Neuronal stem cell (in vitro differentiated cells): ENCODE measurements at regions not wholly inside any gene's neighbourhood (a gene's known extent, or its start where the extent isn't known, plus 50 kb on each side); places are given as distances from the start of the nearest gene placed in this dataset.

ENCODE experiments used
- DNase-seq: peaks from one replicate; pipeline ENCODE4 v3.0.0-alpha.2; 2013; ENCODE audit warnings: low spot score
- H2AFZ ChIP-seq: one replicate; pipeline ENCODE4 v1.6.1; 2013; ENCODE audit warnings: mild to moderate bottlenecking, low read length, inconsistent platforms
- H2AK5ac ChIP-seq: 2 replicates; pipeline ENCODE4 v1.6.1; 2013; ENCODE audit warnings: low read depth, mild to moderate bottlenecking, inconsistent platforms, low read length, moderate library complexity, mixed read lengths
- H2BK120ac ChIP-seq: 2 replicates; pipeline ENCODE4 v1.6.1; 2013; ENCODE audit warnings: low read depth, mild to moderate bottlenecking, inconsistent platforms, low read length, moderate library complexity, mixed read lengths
- H2BK12ac ChIP-seq: one replicate; pipeline ENCODE4 v1.6.1; 2013; ENCODE audit warnings: low read length, inconsistent platforms
- H2BK15ac ChIP-seq: 2 replicates; pipeline ENCODE4 v1.6.1; 2013; ENCODE audit warnings: mild to moderate bottlenecking, low read length, inconsistent platforms, mixed read lengths
- H2BK5ac ChIP-seq: one replicate; pipeline ENCODE4 v1.6.1; 2013; ENCODE audit warnings: inconsistent platforms, mild to moderate bottlenecking, low read length, moderate library complexity
- H3K14ac ChIP-seq: one replicate; pipeline ENCODE4 v1.6.1; 2013; ENCODE audit warnings: low read length, inconsistent platforms
- H3K18ac ChIP-seq: 2 replicates; pipeline ENCODE4 v1.6.1; 2013; ENCODE audit warnings: low read length, inconsistent platforms
- H3K23ac ChIP-seq: 2 replicates; pipeline ENCODE4 v1.6.1; 2013; ENCODE audit warnings: low read depth, mild to moderate bottlenecking, mixed read lengths, low read length, inconsistent platforms; ENCODE audit not compliant: poor library complexity
- H3K27ac ChIP-seq: replicated peaks from 3 replicates; pipeline ENCODE4 v1.5.1; 2013; ENCODE audit warnings: low read length, inconsistent platforms
- H3K27me3 ChIP-seq, 3 experiments: 2 replicates each; pipeline ENCODE4 v1.6.1; 2013; ENCODE audit warnings: low read length in 3 of 3, mild to moderate bottlenecking in 2 of 3, inconsistent platforms in 1 of 3, low read depth in 1 of 3, mixed read lengths in 1 of 3, moderate library complexity in 1 of 3; ENCODE audit not compliant: control insufficient read depth in 3 of 3, insufficient read depth in 3 of 3
- H3K36me3 ChIP-seq, 2 donors: replicated peaks in 1 of 2; 2 replicates each; pipeline ENCODE4 v1.6.1; 2013; ENCODE audit warnings: low read length in 2 of 2; ENCODE audit not compliant: control insufficient read depth in 2 of 2, insufficient read depth in 2 of 2
- H3K4ac ChIP-seq: 2 replicates; pipeline ENCODE4 v1.6.1; 2013; ENCODE audit warnings: inconsistent platforms, mild to moderate bottlenecking, low read length, moderate library complexity
- H3K4me1 ChIP-seq, 2 donors: 1 replicate in 1 of 2; 2 replicates in 1 of 2; pipeline ENCODE4 v1.6.1; 2013; ENCODE audit warnings: low read length in 2 of 2, low read depth in 1 of 2; ENCODE audit not compliant: control insufficient read depth in 2 of 2, insufficient read depth in 1 of 2
- H3K4me2 ChIP-seq: one replicate; pipeline ENCODE4 v1.6.1; 2013; ENCODE audit warnings: mild to moderate bottlenecking, low read length, inconsistent platforms; ENCODE audit not compliant: insufficient read depth, poor library complexity, severe bottlenecking
- H3K4me3 ChIP-seq, 2 donors: 2 replicates each; pipeline ENCODE4 v1.5.1; 2013; ENCODE audit warnings: low read length in 2 of 2, mild to moderate bottlenecking in 2 of 2, inconsistent platforms in 1 of 2, moderate library complexity in 1 of 2
- H3K79me1 ChIP-seq: one replicate; pipeline ENCODE4 v1.6.1; 2013; ENCODE audit warnings: low read depth, mild to moderate bottlenecking, inconsistent platforms, low read length, moderate library complexity
- H3K9ac ChIP-seq: one replicate; pipeline ENCODE4 v1.6.1; 2013; ENCODE audit warnings: mild to moderate bottlenecking, low read depth, low read length, inconsistent platforms; ENCODE audit not compliant: poor library complexity
- H3K9me3 ChIP-seq, 2 donors: replicated peaks in 1 of 2; 2 replicates each; pipeline versions ENCODE3 to v1.6.1; 2013; ENCODE audit warnings: low read length in 2 of 2, mild to moderate bottlenecking in 2 of 2, inconsistent platforms in 1 of 2, low read depth in 1 of 2, mixed read lengths in 1 of 2, moderate library complexity in 1 of 2; ENCODE audit not compliant: control insufficient read depth in 2 of 2, insufficient read depth in 1 of 2
- H4K8ac ChIP-seq: one replicate; pipeline ENCODE4 v1.6.1; 2013; ENCODE audit warnings: low read depth, mild to moderate bottlenecking, inconsistent platforms, low read length, moderate library complexity
- H4K91ac ChIP-seq: one replicate; pipeline ENCODE4 v1.6.1; 2013; ENCODE audit warnings: low read length, low read depth, mild to moderate bottlenecking, inconsistent platforms; ENCODE audit not compliant: poor library complexity
- WGBS, 2 donors: extraction: QIAGEN DNeasy Blood & Tissue Kit; methylation state at CpG; one replicate each; pipeline ENCODE4 v1.1.7; 2013; ENCODE audit warnings: missing lambda C conversion rate in 2 of 2, mixed read lengths in 1 of 2; ENCODE audit not compliant: insufficient read length in 2 of 2, insufficient replicate concordance in 1 of 2; ENCODE audit errors: extremely low coverage in 2 of 2; 5-methylcytosine and 5-hydroxymethylcytosine counted together

- H3K4me1 ChIP-seq: peaks cover 0 to 9% of the 10 kb centered on the region in 2 donors
- WGBS, 2 donors: no CpG with 5 or more reads among the region's 1 CpG
Observed at GRCh38 chr13:99808786-99809185, 162.8 kb downstream of the ZIC5 start.

GRCh38 chr13:99806671-99807070, 164.9 kb downstream of the ZIC5 start:
- H3K36me3 ChIP-seq: no peaks in the 10 kb centered on the region

More at GRCh38 chr13:99808786-99809185, 162.8 kb downstream of the ZIC5 start:
- Histone ChIP-seq H3K27ac (no peak overlapping the region), H4K91ac (no peak overlapping the region), H3K27me3 (no peaks in the 10 kb centered on the region), H2AFZ (no peak overlapping the region), H2BK120ac (no peak overlapping the region), H4K8ac (no peak overlapping the region), H3K18ac (no peak overlapping the region), H3K79me1 (no peaks in the 10 kb centered on the region), H2BK5ac (no peak overlapping the region), H3K4ac (no peak overlapping the region), H3K4me3 (no peak overlapping the region), H2AK5ac (no peak overlapping the region), H2BK15ac (no peak overlapping the region), H3K14ac (no peak overlapping the region), H2BK12ac (no peak overlapping the region), H3K9me3 (no peaks in the 10 kb centered on the region), H3K36me3 (no peaks in the 10 kb centered on the region), H3K4me2 (no peak overlapping the region), H3K23ac (no peak overlapping the region), H3K9ac (no peak overlapping the region)
- no peak for DNase-seq

GRCh38 chr13:99805361-99805760, 166.2 kb downstream of the ZIC5 start:
- H4K8ac ChIP-seq: no peak overlapping the region
- H4K91ac ChIP-seq: no peak overlapping the region
- H3K18ac ChIP-seq: no peak overlapping the region
- H3K4me2 ChIP-seq: no peak overlapping the region
- peak; percentile 26 for DNase-seq
- H2BK5ac ChIP-seq: no peak overlapping the region
- no peak overlapping the region for H3K4me3 ChIP-seq
- no peak overlapping the region for H2BK12ac ChIP-seq
- H2BK15ac ChIP-seq: no peak overlapping the region
- no peak overlapping the region for H3K23ac ChIP-seq
- no peaks in the 10 kb centered on the region for H3K79me1 ChIP-seq
- no peaks in the 10 kb centered on the region for H3K9me3 ChIP-seq
- H3K9ac ChIP-seq: no peak overlapping the region
- no CpG with 5 or more reads among the region's 7 CpGs for WGBS, 2 donors
- H2BK120ac ChIP-seq: no peak overlapping the region
- no peak overlapping the region for H3K27ac ChIP-seq
- no peak overlapping the region for H3K14ac ChIP-seq
- no peak overlapping the region for H2AFZ ChIP-seq
- H3K4me1 ChIP-seq: peaks cover 3 to 18% of the 10 kb centered on the region in 2 donors
- no peaks in the 10 kb centered on the region for H3K27me3 ChIP-seq
- H3K36me3 ChIP-seq: no peaks in the 10 kb centered on the region
- H3K4ac ChIP-seq: no peak overlapping the region
- H2AK5ac ChIP-seq: no peak overlapping the region

More at GRCh38 chr13:99806671-99807070, 164.9 kb downstream of the ZIC5 start:
- H2BK15ac ChIP-seq: no peak overlapping the region
- no peaks in the 10 kb centered on the region for H3K9me3 ChIP-seq
- H4K91ac ChIP-seq: no peak overlapping the region
- H2BK5ac ChIP-seq: no peak overlapping the region
- no peak overlapping the region for H3K14ac ChIP-seq
- no peak overlapping the region for H3K4me2 ChIP-seq
- H2AFZ ChIP-seq: no peak overlapping the region
- H3K4me3 ChIP-seq: no peak overlapping the region
- H2BK12ac ChIP-seq: no peak overlapping the region
- no peak for DNase-seq
- no peak overlapping the region for H4K8ac ChIP-seq
- H3K23ac ChIP-seq: no peak overlapping the region
- H3K18ac ChIP-seq: no peak overlapping the region
- H3K9ac ChIP-seq: no peak overlapping the region
- H3K4me1 ChIP-seq: peaks cover 0 to 16% of the 10 kb centered on the region in 2 donors
- no peaks in the 10 kb centered on the region for H3K79me1 ChIP-seq
- no peak overlapping the region for H2AK5ac ChIP-seq
- no peak overlapping the region for H2BK120ac ChIP-seq
- no CpG with 5 or more reads among the region's 4 CpGs for WGBS, 2 donors
- H3K27me3 ChIP-seq: no peaks in the 10 kb centered on the region
- H3K27ac ChIP-seq: no peak overlapping the region
- no peak overlapping the region for H3K4ac ChIP-seq

- H3K18ac ChIP-seq: no peak overlapping the region
- no peaks in the 10 kb centered on the region for H3K79me1 ChIP-seq
- no peak overlapping the region for H2AK5ac ChIP-seq
- no CpG with 5 or more reads among the region's 3 CpGs for WGBS, 2 donors
- H2BK12ac ChIP-seq: no peak overlapping the region
- no peak overlapping the region for H2AFZ ChIP-seq
- no peak overlapping the region for H2BK15ac ChIP-seq
- no peak overlapping the region for H3K27ac ChIP-seq
- no peak overlapping the region for H3K14ac ChIP-seq
- no peak overlapping the region for H3K4me3 ChIP-seq
- H3K4ac ChIP-seq: no peak overlapping the region
- H3K27me3 ChIP-seq: no peaks in the 10 kb centered on the region
- H3K9me3 ChIP-seq: no peaks in the 10 kb centered on the region
- no peak overlapping the region for H2BK120ac ChIP-seq
- H3K23ac ChIP-seq: no peak overlapping the region
- no peaks in the 10 kb centered on the region for H3K36me3 ChIP-seq
- no peak overlapping the region for H3K9ac ChIP-seq
- H4K91ac ChIP-seq: no peak overlapping the region
- peaks cover 4 to 18% of the 10 kb centered on the region in 2 donors for H3K4me1 ChIP-seq
- no peak for DNase-seq
- no peak overlapping the region for H2BK5ac ChIP-seq
- H4K8ac ChIP-seq: no peak overlapping the region
- no peak overlapping the region for H3K4me2 ChIP-seq
Observed at GRCh38 chr13:99803141-99803540, 168.4 kb downstream of the ZIC5 start.
